HG02943 (cell line): ENCODE measurements at regions not wholly inside any gene's neighbourhood (a gene's known extent, or its start where the extent isn't known, plus 50 kb on each side); places are given as distances from the start of the nearest gene placed in this dataset.

Experiments
- ATAC-seq: cut with Tn5 transposase; IDR thresholded peaks from one replicate; pipeline ENCODE4 v1.9.1; 2021; ENCODE audit warnings: mild to moderate bottlenecking, low read depth, moderate library complexity; ENCODE audit not compliant: unreplicated experiment

DNA sequence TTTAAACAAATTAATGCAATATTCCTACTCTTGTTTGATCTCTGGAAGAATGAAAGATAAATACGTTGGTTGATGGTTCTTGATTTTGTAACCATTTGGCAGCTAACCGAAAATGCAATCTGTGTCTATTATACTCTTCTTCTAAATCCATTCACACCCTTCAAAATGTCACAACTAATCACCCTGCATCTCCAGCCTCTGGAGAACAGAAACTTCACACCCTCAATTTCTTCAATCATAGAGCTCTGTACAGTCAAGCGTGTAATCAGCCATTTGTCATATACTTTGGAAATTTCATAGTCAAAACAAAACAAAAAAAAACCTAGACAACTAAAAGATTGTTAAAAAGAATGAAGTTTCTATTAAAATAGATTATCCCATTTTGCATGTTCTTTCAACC lies 1482.3 kb upstream of the LRRTM1 start:
- no peak for ATAC-seq

DNA sequence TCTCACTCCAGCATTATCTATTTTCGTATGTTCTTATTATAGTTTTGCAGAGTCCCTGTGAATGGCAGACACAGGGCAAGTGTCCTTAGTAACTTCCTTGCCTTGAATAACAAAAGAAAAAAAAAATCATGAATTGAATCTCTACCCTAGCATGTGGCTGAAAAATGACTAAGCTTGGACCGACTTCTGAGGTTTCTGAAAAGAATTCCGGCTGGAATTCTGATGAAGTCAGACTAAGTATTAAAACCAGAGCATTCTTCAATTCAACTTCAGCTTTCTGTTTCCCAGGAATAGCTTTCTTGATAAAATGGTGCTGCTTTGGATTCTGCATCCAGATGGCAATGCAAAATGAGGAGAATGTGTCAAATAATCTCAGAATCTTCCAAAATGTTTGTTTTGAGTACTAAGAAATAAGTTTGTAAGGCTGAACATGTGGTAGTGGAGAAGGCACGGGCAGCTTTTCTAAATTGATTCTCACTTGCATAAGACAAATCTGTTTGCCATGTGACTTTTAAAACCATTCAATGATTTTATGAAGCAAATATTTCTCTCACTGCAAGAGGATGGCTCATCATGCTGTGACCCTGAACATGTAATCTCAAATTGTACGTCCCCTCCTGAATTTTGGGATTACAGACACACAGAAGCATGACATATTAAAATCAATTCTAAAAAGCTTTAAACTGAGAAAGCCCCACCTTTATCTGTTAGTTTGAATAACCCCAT lies 1462.8 kb upstream of the LRRTM1 start:
- no peak for ATAC-seq

GRCh38 chr2:81747481-81748070 lies 1443.0 kb upstream of the LRRTM1 start:
- ATAC-seq = no peak

DNA sequence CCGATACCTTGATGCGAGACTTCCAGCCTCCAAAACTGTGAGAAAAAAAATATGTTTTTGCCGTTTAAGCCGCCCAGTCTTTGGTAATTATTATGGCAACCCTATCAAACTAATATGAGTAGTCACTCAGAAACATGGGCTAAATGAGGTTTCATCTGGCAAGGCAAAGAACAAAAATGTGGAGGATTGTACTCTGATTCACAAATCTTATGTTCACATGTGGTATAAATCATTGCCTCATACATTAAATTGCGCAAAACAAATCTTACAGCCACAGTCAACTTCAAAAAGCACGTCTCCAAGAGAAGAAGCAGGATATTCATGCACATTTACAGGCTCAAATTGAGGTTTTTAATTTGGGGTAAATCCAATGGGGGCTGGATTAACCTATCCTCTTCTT lies 1435.4 kb upstream of the LRRTM1 start:
- no peak for ATAC-seq

DNA sequence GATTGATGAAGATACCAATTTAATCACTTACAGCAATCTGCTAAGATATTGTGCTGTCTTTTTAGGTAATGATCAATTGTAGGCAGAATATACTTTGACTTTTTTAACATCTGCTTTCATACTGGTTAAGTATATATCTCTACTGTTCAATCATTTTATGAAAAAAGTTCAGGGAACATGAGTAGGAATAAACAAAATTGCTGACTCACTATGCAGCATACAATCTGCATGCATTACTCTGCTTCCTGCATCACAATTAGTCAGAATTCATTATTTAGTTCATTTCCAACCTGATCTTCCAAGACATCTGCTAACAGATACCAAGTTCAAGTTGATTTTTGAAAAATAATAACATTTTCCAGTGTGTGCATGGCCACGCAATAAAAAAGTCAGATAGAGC lies 1430.4 kb upstream of the LRRTM1 start:
- no peak for ATAC-seq

DNA sequence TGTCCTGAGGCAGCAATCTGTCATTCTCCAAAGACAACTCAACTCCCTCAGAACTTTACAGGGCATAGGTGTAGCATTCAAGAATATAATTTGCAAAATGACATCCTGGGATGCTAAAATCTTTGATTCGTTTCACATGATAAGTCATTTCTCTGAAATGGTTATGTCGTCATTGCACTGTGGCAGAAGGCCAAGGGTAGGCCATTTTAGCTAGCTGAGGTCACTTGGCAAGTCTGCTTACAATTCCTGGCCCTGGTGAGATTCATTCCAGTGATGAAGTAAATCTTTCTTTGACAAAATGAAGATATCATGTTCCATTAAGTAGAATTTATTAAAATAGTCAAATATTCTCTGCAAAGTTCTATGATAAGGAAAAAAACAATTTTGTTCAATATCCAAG lies 1410.3 kb upstream of the LRRTM1 start:
- ATAC-seq = no peak

- ATAC-seq = no peak
These were observed 1402.3 kb upstream of the LRRTM1 start for GRCh38 chr2:81706856-81707255.

DNA sequence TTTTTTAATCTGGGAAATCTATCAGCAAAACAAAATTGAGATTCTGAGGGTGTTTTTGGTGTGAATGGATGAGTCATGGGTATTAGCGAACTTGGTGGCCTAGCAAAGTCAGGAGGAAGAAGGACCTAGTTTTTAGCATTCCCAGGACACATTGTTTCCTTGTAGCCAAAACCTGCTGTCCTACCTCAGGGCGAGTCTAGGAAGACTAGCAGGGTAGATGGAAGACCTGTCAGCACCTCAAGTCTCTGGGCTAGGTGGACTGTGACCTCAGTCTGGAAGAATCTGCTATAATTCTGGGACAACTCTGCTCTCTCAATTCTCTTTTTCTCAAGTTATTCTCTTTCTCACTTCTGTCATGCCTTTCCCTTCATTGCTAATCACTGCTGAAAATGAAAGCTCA lies 1399.3 kb upstream of the LRRTM1 start:
- no peak for ATAC-seq

DNA sequence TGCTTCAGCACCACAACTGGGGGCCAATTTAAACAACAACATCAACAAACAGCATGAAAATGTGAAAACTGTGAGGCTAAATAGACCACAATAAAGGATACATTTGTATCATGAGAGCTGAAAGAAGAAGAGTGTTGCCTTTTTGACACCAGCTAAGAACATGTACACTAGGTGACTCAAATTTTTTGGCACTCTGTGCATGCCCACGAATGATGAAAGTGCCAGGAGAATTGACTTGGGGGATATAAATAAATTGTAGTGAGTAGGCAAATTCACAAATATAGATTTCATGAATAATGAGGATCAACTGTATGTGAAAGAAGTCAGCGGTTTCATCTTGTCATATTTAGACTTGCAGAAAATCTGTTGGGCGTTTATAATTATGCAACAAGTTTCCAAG lies 1388.0 kb upstream of the LRRTM1 start:
- no peak for ATAC-seq

DNA sequence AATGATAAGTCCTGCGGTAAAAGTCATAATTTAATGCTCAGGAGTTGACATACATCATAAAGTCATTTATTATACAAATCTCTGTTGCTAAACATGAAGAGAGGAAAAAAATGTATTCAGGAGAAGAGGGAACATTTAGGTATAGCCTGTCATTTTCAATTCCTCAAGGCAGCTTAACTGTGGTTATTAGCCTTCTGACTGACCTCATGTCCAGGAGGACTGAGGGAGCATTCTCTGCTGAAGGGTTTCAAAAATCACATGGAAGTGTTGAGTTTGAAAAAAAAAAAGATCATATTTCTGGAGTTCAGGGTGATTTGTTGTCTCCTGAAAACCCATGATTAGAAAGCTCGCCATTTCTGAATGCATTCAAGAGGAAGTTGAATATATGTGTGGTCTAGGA lies 1371.1 kb upstream of the LRRTM1 start:
- ATAC-seq = no peak

DNA sequence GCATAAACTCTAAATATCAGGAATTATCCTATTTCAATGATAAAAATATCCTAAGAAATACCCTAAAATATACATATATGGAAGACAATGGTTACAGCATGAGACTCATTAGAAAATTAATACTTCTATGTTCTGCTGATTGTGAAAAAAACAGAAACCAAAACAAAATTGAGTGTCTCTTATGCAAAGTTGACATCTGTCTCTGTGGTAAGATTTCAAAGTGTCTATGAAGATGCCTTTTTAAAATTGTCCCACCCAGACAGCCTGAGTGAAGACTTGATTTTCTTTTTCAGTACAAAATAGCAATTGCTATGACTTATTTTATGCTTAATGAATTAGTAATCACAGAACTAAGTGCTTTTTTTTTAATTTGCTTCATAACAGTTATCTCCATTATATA lies 1368.4 kb upstream of the LRRTM1 start:
- ATAC-seq = no peak

GRCh38 chr2:81672516-81672915 lies 1368.0 kb upstream of the LRRTM1 start:
- ATAC-seq = no peak

- ATAC-seq = no peak
These were observed 1366.3 kb upstream of the LRRTM1 start for GRCh38 chr2:81670885-81671284.

GRCh38 chr2:81661081-81661480 lies 1356.5 kb upstream of the LRRTM1 start:
- ATAC-seq = no peak

GRCh38 chr2:81658227-81658626 lies 1353.7 kb upstream of the LRRTM1 start:
- no peak for ATAC-seq

GRCh38 chr2:81650048-81650971 lies 1345.8 kb upstream of the LRRTM1 start:
- ATAC-seq = no peak

GRCh38 chr2:81648806-81649205 lies 1344.3 kb upstream of the LRRTM1 start:
- ATAC-seq = no peak

DNA sequence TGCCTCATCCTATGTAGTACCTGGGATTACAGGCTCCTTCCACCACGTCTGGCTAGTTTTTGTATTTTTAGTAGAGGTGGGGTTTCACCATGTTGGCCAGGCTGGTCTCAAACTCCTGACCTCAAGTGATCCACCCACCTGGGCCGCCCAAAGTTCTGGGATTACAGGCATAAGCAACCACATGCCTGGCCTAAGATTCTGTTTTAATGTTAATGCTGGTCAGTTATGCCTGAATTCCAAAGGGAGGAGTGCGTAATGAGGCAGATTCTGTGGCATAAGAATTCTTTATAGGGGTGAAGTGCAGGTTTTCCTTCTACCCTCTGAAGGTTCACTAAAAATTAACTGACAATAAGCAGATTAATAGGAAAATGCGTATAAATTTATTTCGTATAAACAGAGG lies 1343.8 kb upstream of the LRRTM1 start:
- no peak for ATAC-seq

GRCh38 chr2:81647715-81648230 lies 1343.2 kb upstream of the LRRTM1 start:
- ATAC-seq = no peak

DNA sequence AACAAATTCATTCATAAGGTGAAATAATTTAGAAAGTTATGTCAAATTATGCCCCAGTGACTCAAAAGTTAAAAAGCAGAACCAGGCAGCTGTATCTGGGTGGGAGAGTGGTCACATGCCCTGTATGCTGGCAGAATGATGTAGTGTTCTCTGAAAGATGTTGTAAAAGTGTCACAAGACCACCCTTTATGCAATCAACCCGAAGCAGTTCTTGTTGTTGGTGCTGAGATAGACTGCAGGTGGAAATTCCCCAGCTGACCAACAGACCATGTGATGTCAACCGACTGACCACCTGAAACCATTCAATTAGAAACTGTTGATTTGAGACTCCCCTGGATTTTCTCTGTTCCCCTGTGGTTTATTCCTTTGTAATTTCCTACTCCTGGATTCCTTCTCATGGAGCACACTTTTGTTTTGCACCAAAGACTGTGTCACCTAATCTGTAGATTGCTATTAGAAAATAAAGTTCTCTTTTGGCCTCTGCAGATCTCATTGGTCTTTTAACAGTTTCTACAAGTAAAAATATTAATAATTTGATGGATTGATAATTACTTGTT lies 1341.3 kb upstream of the LRRTM1 start:
- ATAC-seq = no peak

- no peak for ATAC-seq
These were observed 1339.6 kb upstream of the LRRTM1 start for GRCh38 chr2:81644189-81644588.
